Type B pancreatic cell (in vitro differentiated cells): ENCODE measurements at regions not wholly inside any gene's neighbourhood (a gene's known extent, or its start where the extent isn't known, plus 50 kb on each side); places are given as distances from the start of the nearest gene placed in this dataset.

Source experiments
- DNase-seq: peaks from one replicate; pipeline ENCODE4 v3.0.0; 2021; ENCODE audit warnings: mixed read lengths; ENCODE audit not compliant: unreplicated experiment; ENCODE audit errors: extremely low spot score
- H3K27ac Mint-ChIP-seq: 2 replicates; pipeline ENCODE4 v1.8.0; 2021; ENCODE audit warnings: mild to moderate bottlenecking, mixed read lengths
- H3K27me3 Mint-ChIP-seq: 2 replicates; pipeline ENCODE4 v1.8.0; 2021; ENCODE audit warnings: mixed read lengths
- H3K36me3 Mint-ChIP-seq: 2 replicates; pipeline ENCODE4 v1.8.0; 2021; ENCODE audit warnings: mixed read lengths
- H3K4me1 Mint-ChIP-seq: one replicate; pipeline ENCODE4 v1.8.0; 2021; ENCODE audit warnings: mixed read lengths; ENCODE audit not compliant: unreplicated experiment
- H3K4me3 Mint-ChIP-seq: 2 replicates; pipeline ENCODE4 v1.8.0; 2021; ENCODE audit warnings: mild to moderate bottlenecking, mixed read lengths
- H3K9me3 Mint-ChIP-seq: 2 replicates; pipeline ENCODE4 v1.8.0; 2021; ENCODE audit warnings: mixed read lengths
- TF ChIP-seq, protein P1 (sequence below): fragments of 200-600 bp; sonication (generic); conservative IDR thresholded peaks from 2 replicates; pipeline ENCODE4 v1.5.0; 2021; ENCODE audit warnings: antibody characterized with exemption, mild to moderate bottlenecking

DNA sequence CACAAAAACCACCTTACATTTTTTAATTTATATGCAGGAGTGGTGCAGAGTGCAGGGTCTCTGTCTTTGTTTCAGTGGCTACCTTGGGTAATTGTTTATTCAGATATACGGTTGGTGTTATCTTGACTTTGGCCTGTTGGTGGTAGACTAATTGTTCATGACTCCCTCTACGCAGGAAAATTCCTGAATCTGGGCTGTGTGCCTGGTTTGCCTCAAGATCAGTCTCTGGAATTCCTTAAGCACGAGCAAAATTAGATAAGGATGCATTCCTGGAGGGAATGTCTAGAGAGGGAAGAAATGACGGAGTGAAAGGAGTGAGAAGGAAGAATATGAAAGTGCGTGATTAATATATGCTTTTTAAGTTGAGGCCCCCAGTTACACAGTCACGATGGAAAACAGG lies 576.9 kb upstream of the PCDH10 start:
- H3K4me3 Mint-ChIP-seq, result no peak overlapping the region
- H3K4me1 Mint-ChIP-seq, result no peaks in the 10 kb centered on the region
- no peaks in the 10 kb centered on the region for H3K36me3 Mint-ChIP-seq
- DNase-seq, result no peak
- TF ChIP-seq, protein P1, sequence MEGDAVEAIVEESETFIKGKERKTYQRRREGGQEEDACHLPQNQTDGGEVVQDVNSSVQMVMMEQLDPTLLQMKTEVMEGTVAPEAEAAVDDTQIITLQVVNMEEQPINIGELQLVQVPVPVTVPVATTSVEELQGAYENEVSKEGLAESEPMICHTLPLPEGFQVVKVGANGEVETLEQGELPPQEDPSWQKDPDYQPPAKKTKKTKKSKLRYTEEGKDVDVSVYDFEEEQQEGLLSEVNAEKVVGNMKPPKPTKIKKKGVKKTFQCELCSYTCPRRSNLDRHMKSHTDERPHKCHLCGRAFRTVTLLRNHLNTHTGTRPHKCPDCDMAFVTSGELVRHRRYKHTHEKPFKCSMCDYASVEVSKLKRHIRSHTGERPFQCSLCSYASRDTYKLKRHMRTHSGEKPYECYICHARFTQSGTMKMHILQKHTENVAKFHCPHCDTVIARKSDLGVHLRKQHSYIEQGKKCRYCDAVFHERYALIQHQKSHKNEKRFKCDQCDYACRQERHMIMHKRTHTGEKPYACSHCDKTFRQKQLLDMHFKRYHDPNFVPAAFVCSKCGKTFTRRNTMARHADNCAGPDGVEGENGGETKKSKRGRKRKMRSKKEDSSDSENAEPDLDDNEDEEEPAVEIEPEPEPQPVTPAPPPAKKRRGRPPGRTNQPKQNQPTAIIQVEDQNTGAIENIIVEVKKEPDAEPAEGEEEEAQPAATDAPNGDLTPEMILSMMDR, result no peak
- no peaks in the 10 kb centered on the region for H3K27me3 Mint-ChIP-seq
- H3K27ac Mint-ChIP-seq, result no peak overlapping the region
- H3K9me3 Mint-ChIP-seq, result no peaks in the 10 kb centered on the region

DNA sequence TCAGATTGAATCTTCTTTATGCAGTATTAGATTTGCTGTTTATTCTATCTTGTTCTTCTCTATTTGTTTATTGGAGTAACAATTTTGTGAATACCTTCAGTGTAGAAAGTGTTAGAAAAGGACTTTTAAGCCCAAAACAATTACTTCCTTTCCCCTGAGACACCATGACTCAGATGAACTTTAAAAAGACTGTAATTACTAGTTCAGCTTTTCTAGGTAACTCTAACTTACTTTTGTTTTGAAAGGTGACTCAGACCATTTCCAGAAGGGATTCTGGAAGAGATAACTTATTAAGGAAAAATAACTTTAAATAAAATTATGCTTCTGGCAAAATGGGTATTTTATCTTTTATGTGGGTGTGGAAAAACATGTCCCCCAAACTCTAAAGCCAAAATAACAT lies 561.5 kb upstream of the PCDH10 start:
- H3K4me3 Mint-ChIP-seq, result no peak overlapping the region
- H3K36me3 Mint-ChIP-seq, result no peaks in the 10 kb centered on the region
- H3K27ac Mint-ChIP-seq, result no peak overlapping the region
- no peaks in the 10 kb centered on the region for H3K27me3 Mint-ChIP-seq
- DNase-seq, result no peak
- no peaks in the 10 kb centered on the region for H3K9me3 Mint-ChIP-seq
- H3K4me1 Mint-ChIP-seq, result no peaks in the 10 kb centered on the region
- TF ChIP-seq, protein P1, result no peak

DNA sequence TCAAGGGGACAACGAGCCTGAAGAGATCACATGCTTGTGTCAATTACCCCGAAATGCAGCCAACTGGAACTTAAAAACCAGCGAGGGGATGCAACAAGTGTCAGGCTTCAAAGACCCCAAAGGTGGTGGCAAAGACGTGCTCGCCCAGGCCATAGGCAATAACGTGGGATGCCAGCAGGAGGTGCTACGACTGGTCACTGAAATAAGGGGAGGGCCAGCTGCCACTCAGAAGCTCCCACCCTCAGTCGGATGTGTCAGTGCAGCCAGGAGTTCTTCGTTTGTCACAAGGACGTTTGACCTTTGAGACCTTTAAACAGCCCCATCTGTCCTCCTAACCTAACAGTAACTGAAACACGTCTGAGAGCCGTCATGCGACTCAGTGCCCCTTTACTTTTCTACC lies 556.8 kb upstream of the PCDH10 start:
- Mint-ChIP-seq H3K4me3 (no peak overlapping the region), H3K27ac (no peak overlapping the region), H3K27me3 (no peaks in the 10 kb centered on the region), H3K4me1 (no peaks in the 10 kb centered on the region), H3K9me3 (no peaks in the 10 kb centered on the region), H3K36me3 (no peaks in the 10 kb centered on the region)
- TF ChIP-seq, protein P1, result no peak
- no peak for DNase-seq

DNA sequence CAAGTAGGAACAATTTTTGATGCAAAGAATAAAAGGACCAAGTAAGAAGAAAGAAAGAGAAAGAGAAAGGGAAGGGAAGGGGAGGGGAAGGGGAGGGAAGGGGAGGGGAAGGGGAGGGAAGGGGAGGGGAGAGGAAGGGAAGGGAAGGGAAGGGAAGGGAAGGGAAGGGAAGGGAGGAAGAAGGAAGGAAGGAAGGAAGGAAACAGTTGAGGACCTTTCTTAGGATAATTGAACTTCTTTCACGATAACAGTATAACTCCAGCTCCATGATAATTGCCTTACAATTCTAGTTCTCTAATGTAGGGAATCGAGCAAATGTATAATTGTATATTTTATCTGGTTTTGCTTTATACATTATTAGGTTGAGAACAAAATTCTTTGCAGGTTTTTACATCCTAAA lies 556.2 kb upstream of the PCDH10 start:
- no peak overlapping the region for H3K27ac Mint-ChIP-seq
- no peaks in the 10 kb centered on the region for H3K4me1 Mint-ChIP-seq
- DNase-seq, result no peak
- H3K4me3 Mint-ChIP-seq, result no peak overlapping the region
- no peaks in the 10 kb centered on the region for H3K9me3 Mint-ChIP-seq
- TF ChIP-seq, protein P1, result no peak
- no peaks in the 10 kb centered on the region for H3K27me3 Mint-ChIP-seq
- no peaks in the 10 kb centered on the region for H3K36me3 Mint-ChIP-seq

DNA sequence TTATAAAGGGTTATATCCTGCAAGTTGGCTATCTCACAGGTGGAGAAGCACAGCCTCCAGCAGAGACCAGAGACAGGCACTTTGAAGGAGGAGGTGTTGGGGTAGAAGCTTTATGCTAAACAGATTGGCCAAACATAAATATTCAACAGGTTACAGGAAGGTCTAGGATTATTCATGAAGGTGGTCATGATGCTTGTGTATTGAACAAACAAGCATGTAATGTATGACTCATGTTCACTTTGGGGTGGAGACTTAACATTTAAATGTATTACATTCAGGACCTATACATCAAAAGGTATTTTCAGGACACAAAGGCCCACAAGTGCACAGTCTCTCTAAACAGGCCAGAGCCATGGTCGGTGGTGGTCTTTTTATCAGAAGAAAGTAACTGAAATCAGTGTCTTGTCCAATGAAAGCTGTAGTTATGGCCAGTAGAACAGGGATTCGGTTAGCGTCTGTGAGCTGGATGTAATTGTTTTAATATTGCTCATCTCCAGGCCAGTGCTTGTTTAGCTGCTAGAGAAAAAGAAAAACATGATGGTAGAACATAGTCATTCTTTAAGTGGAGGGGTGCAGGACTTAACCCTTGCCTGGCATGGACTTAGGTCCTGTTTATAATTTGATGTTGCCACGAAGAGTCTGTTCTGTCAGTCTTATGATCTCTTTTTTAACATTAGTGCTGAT lies 555.2 kb upstream of the PCDH10 start:
- no peak overlapping the region for H3K4me3 Mint-ChIP-seq
- no peak overlapping the region for H3K27ac Mint-ChIP-seq
- TF ChIP-seq, protein P1, result no peak
- H3K27me3 Mint-ChIP-seq, result no peaks in the 10 kb centered on the region
- DNase-seq, result no peak
- no peaks in the 10 kb centered on the region for H3K36me3 Mint-ChIP-seq
- no peaks in the 10 kb centered on the region for H3K9me3 Mint-ChIP-seq
- H3K4me1 Mint-ChIP-seq, result no peaks in the 10 kb centered on the region

DNA sequence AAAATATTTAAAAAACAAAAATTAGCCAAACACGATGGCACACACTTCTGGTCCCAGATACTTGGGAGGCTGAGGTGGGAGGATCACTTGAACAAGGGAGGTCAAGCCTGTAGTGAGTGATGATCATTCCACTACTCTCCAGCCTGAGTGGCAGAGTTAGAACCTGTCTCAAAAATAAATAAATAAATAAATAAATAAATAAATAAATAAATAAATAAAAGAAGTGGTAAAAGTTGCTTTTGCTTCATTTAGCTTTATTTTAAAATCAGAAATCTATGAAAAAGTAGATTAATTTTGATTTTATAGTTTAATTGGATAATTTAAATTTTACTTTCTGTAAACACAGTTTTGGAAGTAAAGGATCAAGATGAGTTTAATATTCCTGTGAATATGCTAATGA lies 552.9 kb upstream of the PCDH10 start:
- no peaks in the 10 kb centered on the region for H3K4me1 Mint-ChIP-seq
- H3K4me3 Mint-ChIP-seq, result no peak overlapping the region
- H3K9me3 Mint-ChIP-seq, result no peaks in the 10 kb centered on the region
- no peak overlapping the region for H3K27ac Mint-ChIP-seq
- no peaks in the 10 kb centered on the region for H3K36me3 Mint-ChIP-seq
- TF ChIP-seq, protein P1, result no peak
- H3K27me3 Mint-ChIP-seq, result no peaks in the 10 kb centered on the region
- no peak for DNase-seq
